NB4 (cell line): ENCODE measurements at regions not wholly inside any gene's neighbourhood (a gene's known extent, or its start where the extent isn't known, plus 50 kb on each side); places are given as distances from the start of the nearest gene placed in this dataset.

ENCODE experiments used
- DNase-seq: peaks from one replicate; pipeline ENCODE4 v3.0.0; 2010; ENCODE audit warnings: low read depth
- H3K4me3 ChIP-seq: one replicate; pipeline ENCODE4 v1.5.1; 2011; ENCODE audit warnings: mild to moderate bottlenecking, low read depth, low read length, moderate library complexity
- MYC ChIP-seq: IDR thresholded peaks from 2 replicates; pipeline ENCODE4 v1.6.1; 2011; ENCODE audit warnings: low read depth, low read length
- POLR2A ChIP-seq: IDR thresholded peaks from 2 replicates; pipeline ENCODE4 v1.6.1; 2011; ENCODE audit warnings: mild to moderate bottlenecking; ENCODE audit not compliant: insufficient read length; ENCODE audit errors: extremely low read depth
- TF ChIP-seq, protein P1 (sequence below): IDR thresholded peaks from one replicate; pipeline ENCODE4 v1.5.1; 2012; ENCODE audit warnings: low read depth, low read length
- TF ChIP-seq, protein P2 (sequence below): IDR thresholded peaks from 2 replicates; pipeline ENCODE4 v1.6.1; 2011; ENCODE audit warnings: low read depth, low read length

DNA sequence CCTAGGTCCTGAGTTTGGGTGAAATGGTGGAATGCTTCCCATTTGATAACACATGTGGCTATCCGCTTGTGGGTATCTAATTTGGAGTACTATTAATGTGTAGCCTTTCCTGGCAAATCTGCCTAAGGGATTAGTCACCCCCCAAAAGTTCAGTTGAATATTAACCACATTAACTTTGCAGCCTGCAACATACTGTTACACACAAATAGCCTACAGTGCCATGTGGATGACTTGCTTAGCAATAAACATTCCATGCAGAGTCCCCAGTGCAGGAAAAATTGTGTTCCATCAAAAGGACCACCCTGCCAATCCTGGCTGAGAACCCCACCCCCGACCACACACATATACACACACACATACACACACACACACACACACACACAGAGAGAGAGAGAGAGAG lies 303.3 kb upstream of the ESRRG start:
- DNase-seq = no peak
- TF ChIP-seq, protein P1, sequence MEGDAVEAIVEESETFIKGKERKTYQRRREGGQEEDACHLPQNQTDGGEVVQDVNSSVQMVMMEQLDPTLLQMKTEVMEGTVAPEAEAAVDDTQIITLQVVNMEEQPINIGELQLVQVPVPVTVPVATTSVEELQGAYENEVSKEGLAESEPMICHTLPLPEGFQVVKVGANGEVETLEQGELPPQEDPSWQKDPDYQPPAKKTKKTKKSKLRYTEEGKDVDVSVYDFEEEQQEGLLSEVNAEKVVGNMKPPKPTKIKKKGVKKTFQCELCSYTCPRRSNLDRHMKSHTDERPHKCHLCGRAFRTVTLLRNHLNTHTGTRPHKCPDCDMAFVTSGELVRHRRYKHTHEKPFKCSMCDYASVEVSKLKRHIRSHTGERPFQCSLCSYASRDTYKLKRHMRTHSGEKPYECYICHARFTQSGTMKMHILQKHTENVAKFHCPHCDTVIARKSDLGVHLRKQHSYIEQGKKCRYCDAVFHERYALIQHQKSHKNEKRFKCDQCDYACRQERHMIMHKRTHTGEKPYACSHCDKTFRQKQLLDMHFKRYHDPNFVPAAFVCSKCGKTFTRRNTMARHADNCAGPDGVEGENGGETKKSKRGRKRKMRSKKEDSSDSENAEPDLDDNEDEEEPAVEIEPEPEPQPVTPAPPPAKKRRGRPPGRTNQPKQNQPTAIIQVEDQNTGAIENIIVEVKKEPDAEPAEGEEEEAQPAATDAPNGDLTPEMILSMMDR = no peak
- H3K4me3 ChIP-seq = no peak overlapping the region

DNA sequence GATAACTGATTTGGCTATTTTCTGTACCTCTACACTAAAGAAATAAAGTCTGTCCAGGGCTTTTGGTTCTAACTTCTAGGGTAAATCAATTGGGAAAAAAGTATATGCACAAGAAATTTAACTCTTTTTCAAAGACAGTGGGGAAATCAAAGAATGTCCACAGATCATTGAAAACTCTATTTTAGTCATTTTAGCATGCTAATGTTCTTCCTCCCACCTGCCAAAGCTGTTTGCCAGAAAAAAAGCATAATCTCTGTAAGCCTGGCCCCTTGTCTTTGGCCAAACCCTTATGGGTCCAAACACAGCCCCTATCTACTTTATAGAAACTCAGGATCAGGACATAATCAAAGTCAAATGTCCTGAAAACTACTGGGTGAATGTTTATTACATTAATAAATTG lies 302.2 kb upstream of the ESRRG start:
- no peak for DNase-seq

DNA sequence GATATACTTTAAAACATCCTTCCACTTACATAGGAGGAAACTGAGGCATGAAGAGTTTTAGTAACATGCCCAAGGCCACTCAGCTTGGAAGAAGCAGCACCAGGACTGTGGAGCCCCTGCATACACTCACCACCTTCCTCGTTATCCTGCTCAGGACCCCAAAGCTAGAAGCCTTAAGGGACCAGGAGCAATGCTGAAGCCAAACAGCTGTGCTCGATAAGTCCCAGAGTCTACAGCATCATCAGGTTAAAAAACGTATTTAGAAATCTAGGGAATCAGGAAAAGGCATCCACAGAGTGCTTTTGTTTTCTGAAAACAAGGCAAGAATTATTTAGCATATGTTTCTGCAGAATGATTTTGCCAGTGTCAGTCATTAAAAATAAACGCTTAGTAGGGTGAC lies 301.7 kb upstream of the ESRRG start:
- no peak for DNase-seq
- H3K4me3 ChIP-seq = no peak overlapping the region
- TF ChIP-seq, protein P1 = no peak
- TF ChIP-seq, protein P2, sequence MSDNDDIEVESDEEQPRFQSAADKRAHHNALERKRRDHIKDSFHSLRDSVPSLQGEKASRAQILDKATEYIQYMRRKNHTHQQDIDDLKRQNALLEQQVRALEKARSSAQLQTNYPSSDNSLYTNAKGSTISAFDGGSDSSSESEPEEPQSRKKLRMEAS = no peak
- TF ChIP-seq MYC = no peak
- no peak for TF ChIP-seq POLR2A

More for the DNA sequence above, 302.2 kb upstream of the ESRRG start:
- TF ChIP-seq, protein P2 = no peak
- TF ChIP-seq, protein P1 = no peak
- no peak overlapping the region for H3K4me3 ChIP-seq

DNA sequence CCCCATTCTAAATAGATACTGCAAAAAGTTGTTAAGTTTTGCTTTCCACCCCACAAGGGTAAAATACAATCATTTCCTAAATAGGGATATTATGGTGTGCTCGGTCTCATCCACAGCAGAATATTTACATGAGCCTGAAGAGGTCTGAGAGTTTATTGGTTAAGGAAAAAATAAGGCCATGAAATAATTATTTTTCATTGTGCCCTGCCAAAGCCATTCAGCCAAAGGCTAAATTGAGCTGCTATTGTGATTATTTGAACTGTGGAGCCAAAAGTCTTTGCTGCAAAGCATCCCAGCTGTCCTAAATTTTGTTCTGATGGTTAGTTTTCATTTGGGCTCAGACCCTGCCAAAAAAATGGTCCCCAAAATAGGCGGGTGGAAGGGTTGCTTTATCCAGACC lies 298.7 kb upstream of the ESRRG start:
- TF ChIP-seq MYC (no peak), POLR2A (no peak)
- TF ChIP-seq, protein P1 = no peak
- TF ChIP-seq, protein P2 = no peak
- DNase-seq = no peak
- H3K4me3 ChIP-seq = no peak overlapping the region

DNA sequence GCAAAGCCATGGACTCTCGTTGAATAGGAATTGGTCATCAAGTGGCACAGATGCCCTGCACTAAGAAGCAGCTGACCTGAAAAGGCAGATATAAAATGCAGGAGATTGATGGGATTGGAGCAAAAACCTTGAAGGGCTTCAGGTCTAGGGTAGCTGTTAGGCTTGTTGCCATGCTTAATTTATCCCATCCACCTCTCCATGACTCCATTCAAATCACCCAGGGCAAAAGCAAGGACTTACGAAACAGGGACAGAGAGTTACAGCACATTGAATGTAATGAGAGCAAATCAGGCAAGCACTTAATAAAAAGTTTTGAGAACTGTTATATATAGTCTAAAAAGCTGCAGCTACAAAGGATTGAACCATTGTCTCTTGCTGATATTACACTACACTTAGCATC lies 298.2 kb upstream of the ESRRG start:
- DNase-seq = no peak
- TF ChIP-seq, protein P1 = no peak
- TF ChIP-seq, protein P2 = no peak
- no peak for TF ChIP-seq POLR2A
- no peak overlapping the region for H3K4me3 ChIP-seq

DNA sequence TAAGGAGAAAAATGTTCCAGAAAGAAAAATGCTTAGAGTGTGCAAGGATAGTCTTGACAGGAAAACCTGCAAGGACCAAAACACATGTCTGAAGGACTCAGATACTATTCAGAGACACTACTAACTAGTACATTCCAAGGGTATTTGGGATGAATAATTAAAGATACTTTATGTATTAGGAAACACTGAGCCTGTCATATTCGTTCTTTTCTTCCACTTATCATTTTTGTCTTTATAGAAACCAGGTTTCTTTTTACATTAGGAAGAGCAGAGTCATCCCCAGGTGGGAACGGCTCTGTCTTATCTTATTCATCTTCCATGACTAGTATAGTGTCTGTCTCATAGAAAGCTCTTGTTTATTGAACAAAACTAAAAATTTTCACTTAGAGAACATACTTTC lies 296.2 kb upstream of the ESRRG start:
- H3K4me3 ChIP-seq = no peak overlapping the region
- TF ChIP-seq MYC = no peak
- TF ChIP-seq, protein P2 = no peak
- TF ChIP-seq, protein P1 = no peak
- no peak for TF ChIP-seq POLR2A
- no peak for DNase-seq
